ENCODE measurements at regions not wholly inside any gene's neighbourhood (a gene's known extent, or its start where the extent isn't known, plus 50 kb on each side); places are given as distances from the start of the nearest gene placed in this dataset.

GRCh38 chr14:61897300-61897699 is 135.1 kb downstream of the SNAPC1 start:
- Histone ChIP-seq H3T11ph (ENCODE audit: low read length) (no peak overlapping the region), H3K79me1 (ENCODE audit: insufficient read depth, low read depth, low read length, poor library complexity, severe bottlenecking) (no peaks in the 10 kb centered on the region), H3K9ac (ENCODE audit: extremely low read depth, insufficient read length, low read length) (no peak overlapping the region), H3K4ac (ENCODE audit: low read depth, low read length) (no peak overlapping the region), H3K79me2 (ENCODE audit: insufficient read depth, low read length) (no peaks in the 10 kb centered on the region), H3K56ac (ENCODE audit: insufficient read length, low read depth, low read length) (no peak overlapping the region), H4K5ac (ENCODE audit: insufficient read length, low read depth, low read length) (no peak overlapping the region), H2BK5ac (ENCODE audit: insufficient read length, low read length) (no peak overlapping the region), H3K23ac (ENCODE audit: insufficient read length, low read depth, low read length) (no peak overlapping the region), H3K14ac (ENCODE audit: insufficient read depth, low read length) (no peak overlapping the region), H2BK12ac (ENCODE audit: insufficient read length, low read depth, low read length) (no peak overlapping the region), H3K27ac (ENCODE audit: insufficient read length, low read depth, low read length) (no peak overlapping the region), H3K4me1 (ENCODE audit: insufficient read depth, low read length) (peaks cover under 1% of the 10 kb centered on the region; the same call in 1 of the 2 replicates), H2BK15ac (ENCODE audit: low read depth, low read length) (no peak overlapping the region), H2BK20ac (ENCODE audit: low read depth, low read length, poor library complexity, severe bottlenecking) (no peak overlapping the region), H3K27me3 (ENCODE audit: insufficient read depth, low read length) (no peaks in the 10 kb centered on the region), H4K20me1 (ENCODE audit: control insufficient read depth, insufficient read depth, insufficient read length) (no peaks in the 10 kb centered on the region), H2BK120ac (ENCODE audit: low read depth, low read length, poor library complexity, severe bottlenecking) (no peak overlapping the region), H4K8ac (replicated peaks; ENCODE audit: insufficient read length, low read depth, low read length) (no peak overlapping the region), H2AFZ (ENCODE audit: low read length) (no peak overlapping the region), H4K91ac (ENCODE audit: insufficient read length, low read depth, low read length) (no peak overlapping the region), H3K18ac (ENCODE audit: insufficient read length, low read depth, low read length) (no peak overlapping the region), H3K9me3 (ENCODE audit: control insufficient read depth, low read depth, low read length) (no peaks in the 10 kb centered on the region), H3K4me2 (ENCODE audit: insufficient read depth, insufficient read length, low read length) (no peak overlapping the region), H2AK5ac (ENCODE audit: insufficient read length, low read length) (no peak overlapping the region), H3K23me2 (ENCODE audit: insufficient read length, low read depth, low read length, poor library complexity, severe bottlenecking) (no peaks in the 10 kb centered on the region)
- Mint-ChIP-seq H3K4me1 (peaks cover 6 to 10% of the 10 kb centered on the region in 2 experiments), H3K9me3 (no peaks in the 10 kb centered on the region), H3K27me3 (ENCODE audit: low read depth) (no peaks in the 10 kb centered on the region), H3K4me3 (no peak overlapping the region), H3K27ac (no peak overlapping the region), H3K36me3 (ENCODE audit: insufficient read depth in 1 of 3, low read depth in 3 of 3) (no peaks in the 10 kb centered on the region; a peak in 1 of 7 replicates)
- no peak for DNase-seq
- TF ChIP-seq, protein P1, sequence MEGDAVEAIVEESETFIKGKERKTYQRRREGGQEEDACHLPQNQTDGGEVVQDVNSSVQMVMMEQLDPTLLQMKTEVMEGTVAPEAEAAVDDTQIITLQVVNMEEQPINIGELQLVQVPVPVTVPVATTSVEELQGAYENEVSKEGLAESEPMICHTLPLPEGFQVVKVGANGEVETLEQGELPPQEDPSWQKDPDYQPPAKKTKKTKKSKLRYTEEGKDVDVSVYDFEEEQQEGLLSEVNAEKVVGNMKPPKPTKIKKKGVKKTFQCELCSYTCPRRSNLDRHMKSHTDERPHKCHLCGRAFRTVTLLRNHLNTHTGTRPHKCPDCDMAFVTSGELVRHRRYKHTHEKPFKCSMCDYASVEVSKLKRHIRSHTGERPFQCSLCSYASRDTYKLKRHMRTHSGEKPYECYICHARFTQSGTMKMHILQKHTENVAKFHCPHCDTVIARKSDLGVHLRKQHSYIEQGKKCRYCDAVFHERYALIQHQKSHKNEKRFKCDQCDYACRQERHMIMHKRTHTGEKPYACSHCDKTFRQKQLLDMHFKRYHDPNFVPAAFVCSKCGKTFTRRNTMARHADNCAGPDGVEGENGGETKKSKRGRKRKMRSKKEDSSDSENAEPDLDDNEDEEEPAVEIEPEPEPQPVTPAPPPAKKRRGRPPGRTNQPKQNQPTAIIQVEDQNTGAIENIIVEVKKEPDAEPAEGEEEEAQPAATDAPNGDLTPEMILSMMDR (conservative IDR thresholded peaks at IDR 0.05), result no peak
- no CpG with 5 or more reads among the region's 3 CpGs for WGBS (ENCODE audit: extremely low coverage, insufficient read length, low lambda C conversion rate)

All from H9 (cell line).